SK-N-MC (cell line): ENCODE measurements at regions not wholly inside any gene's neighbourhood (a gene's known extent, or its start where the extent isn't known, plus 50 kb on each side); places are given as distances from the start of the nearest gene placed in this dataset.

Experiments
- DNase-seq: peaks from one replicate; pipeline ENCODE4 v3.0.0-alpha.2; 2011; ENCODE audit warnings: low read depth, low spot score
- H3K27ac ChIP-seq: fragments of 200-600 bp; sonication (generic); 2 replicates; pipeline ENCODE4 v1.5.1; 2016; ENCODE audit warnings: mixed run types
- H3K36me3 ChIP-seq: fragments of 200-600 bp; sonication (generic); 2 replicates; pipeline ENCODE4 v1.6.1; 2017; ENCODE audit warnings: antibody characterized with exemption, low read length, mixed read lengths; ENCODE audit not compliant: insufficient read depth
- H3K4me3 ChIP-seq: fragments of 200-600 bp; sonication (generic); 2 replicates; pipeline ENCODE4 v1.5.1; 2016
- H3K9ac ChIP-seq: fragments of 200-600 bp; sonication (generic); 2 replicates; pipeline ENCODE4 v1.8.0; 2017; ENCODE audit warnings: mixed run types, mixed read lengths; ENCODE audit not compliant: insufficient read length
- H3K9me3 ChIP-seq: fragments of 200-600 bp; sonication (generic); 2 replicates; pipeline ENCODE4 v1.6.1; 2017; ENCODE audit warnings: low read depth, mild to moderate bottlenecking, antibody characterized with exemption, low read length, moderate library complexity, mixed read lengths
- EZH2 ChIP-seq: fragments of 200-600 bp; sonication (generic); IDR thresholded peaks from one replicate; pipeline ENCODE4 v1.6.1; 2017; ENCODE audit warnings: antibody characterized with exemption
- FOXP2 ChIP-seq: optimal IDR thresholded peaks from 2 replicates; pipeline ENCODE3; 2011; ENCODE audit warnings: mild to moderate bottlenecking, moderate library complexity; ENCODE audit not compliant: insufficient read depth; ENCODE audit errors: extremely low read length, control extremely low read depth
- POLR2AphosphoS5 ChIP-seq: IDR thresholded peaks from 2 replicates; pipeline ENCODE4 v1.6.1; 2012; ENCODE audit warnings: mild to moderate bottlenecking, low read depth, low read length, borderline replicate concordance

GRCh38 chr17:59451706-59452105 lies 113.7 kb upstream of the DHX40 start:
- no peak overlapping the region for H3K4me3 ChIP-seq
- no peak overlapping the region for H3K27ac ChIP-seq
- H3K36me3 ChIP-seq: no peaks in the 10 kb centered on the region
- H3K9me3 ChIP-seq: no peaks in the 10 kb centered on the region
- H3K9ac ChIP-seq: no peak overlapping the region
- no peak for DNase-seq
- TF ChIP-seq FOXP2 (no peak), POLR2AphosphoS5 (no peak), EZH2 (no peak)

- Histone ChIP-seq H3K27ac (no peak overlapping the region), H3K36me3 (no peaks in the 10 kb centered on the region), H3K4me3 (no peak overlapping the region), H3K9ac (no peak overlapping the region), H3K9me3 (no peaks in the 10 kb centered on the region)
- TF ChIP-seq POLR2AphosphoS5: no peak
- TF ChIP-seq FOXP2: no peak
- TF ChIP-seq EZH2: no peak
- DNase-seq: no peak
These were observed 110.7 kb upstream of the DHX40 start for GRCh38 chr17:59454633-59455105.

GRCh38 chr17:59456428-59456827 lies 109.0 kb upstream of the DHX40 start:
- TF ChIP-seq FOXP2 (no peak), POLR2AphosphoS5 (no peak), EZH2 (no peak)
- Histone ChIP-seq H3K36me3 (no peaks in the 10 kb centered on the region), H3K9ac (no peak overlapping the region), H3K4me3 (no peak overlapping the region), H3K9me3 (no peaks in the 10 kb centered on the region), H3K27ac (no peak overlapping the region)
- no peak for DNase-seq

GRCh38 chr17:59456923-59457615 lies 108.3 kb upstream of the DHX40 start:
- H3K27ac ChIP-seq: no peak overlapping the region
- no peaks in the 10 kb centered on the region for H3K9me3 ChIP-seq
- TF ChIP-seq EZH2 (no peak), POLR2AphosphoS5 (no peak), FOXP2 (no peak)
- H3K9ac ChIP-seq: no peak overlapping the region
- DNase-seq: no peak
- no peak overlapping the region for H3K4me3 ChIP-seq
- H3K36me3 ChIP-seq: no peaks in the 10 kb centered on the region

GRCh38 chr17:59462385-59462784 lies 103.0 kb upstream of the DHX40 start:
- Histone ChIP-seq H3K36me3 (no peaks in the 10 kb centered on the region), H3K9me3 (no peaks in the 10 kb centered on the region), H3K9ac (no peak overlapping the region), H3K27ac (no peak overlapping the region), H3K4me3 (no peak overlapping the region)
- no peak for DNase-seq
- TF ChIP-seq FOXP2 (no peak), EZH2 (no peak), POLR2AphosphoS5 (no peak)

GRCh38 chr17:59464246-59464645 lies 101.2 kb upstream of the DHX40 start:
- TF ChIP-seq POLR2AphosphoS5 (no peak), EZH2 (no peak), FOXP2 (no peak)
- H3K4me3 ChIP-seq: no peak overlapping the region
- DNase-seq: no peak

GRCh38 chr17:59465949-59466307 lies 99.5 kb upstream of the DHX40 start:
- Histone ChIP-seq H3K4me3 (no peak overlapping the region), H3K36me3 (no peaks in the 10 kb centered on the region), H3K27ac (no peak overlapping the region), H3K9me3 (no peaks in the 10 kb centered on the region), H3K9ac (no peak overlapping the region)
- no peak for DNase-seq
- no peak for TF ChIP-seq FOXP2
- no peak for TF ChIP-seq EZH2
- no peak for TF ChIP-seq POLR2AphosphoS5

More at GRCh38 chr17:59464246-59464645, 101.2 kb upstream of the DHX40 start:
- Histone ChIP-seq H3K36me3 (no peaks in the 10 kb centered on the region), H3K27ac (no peak overlapping the region), H3K9me3 (no peaks in the 10 kb centered on the region), H3K9ac (no peak overlapping the region)

- no peaks in the 10 kb centered on the region for H3K36me3 ChIP-seq
- no peak overlapping the region for H3K4me3 ChIP-seq
- DNase-seq: no peak
- no peak overlapping the region for H3K9ac ChIP-seq
- H3K27ac ChIP-seq: no peak overlapping the region
- H3K9me3 ChIP-seq: no peaks in the 10 kb centered on the region
- TF ChIP-seq EZH2: no peak
- TF ChIP-seq POLR2AphosphoS5: no peak
- TF ChIP-seq FOXP2: no peak
These were observed 98.2 kb upstream of the DHX40 start for GRCh38 chr17:59466946-59467801.
